HAP-1 (cell line): ENCODE measurements at regions not wholly inside any gene's neighbourhood (a gene's known extent, or its start where the extent isn't known, plus 50 kb on each side); places are given as distances from the start of the nearest gene placed in this dataset.
"Not testable (repeated sequence)": the region's sequence is repeated elsewhere in the genome, so short reads cannot be mapped to it uniquely, and the experiment has no call there.

Experiments
- DNase-seq, 2 experiments: peaks; one replicate each; pipeline ENCODE4 v3.0.0-alpha.2; 2016 to 2020; ENCODE audit warnings: low spot score in 2 of 2
- H3K27me3 ChIP-seq: fragments of 250-450 bp; sonication (Bioruptor Pico); 2 replicates; pipeline ENCODE4 v1.5.1; 2020; ENCODE audit warnings: low read depth, mild to moderate bottlenecking, moderate library complexity
- H3K36me3 ChIP-seq: fragments of 250-450 bp; sonication (Bioruptor Pico); replicated peaks from 2 replicates; pipeline ENCODE4 v1.5.1; 2020; ENCODE audit warnings: mild to moderate bottlenecking
- H3K4me1 ChIP-seq: fragments of 250-450 bp; sonication (Bioruptor Pico); 2 replicates; pipeline ENCODE4 v1.5.1; 2020; ENCODE audit warnings: mild to moderate bottlenecking
- H3K4me3 ChIP-seq: fragments of 250-450 bp; sonication (Bioruptor Pico); 2 replicates; pipeline ENCODE4 v1.5.1; 2020; ENCODE audit warnings: mild to moderate bottlenecking, moderate library complexity
- H3K9me3 ChIP-seq: fragments of 250-450 bp; sonication (Bioruptor Pico); 2 replicates; pipeline ENCODE4 v1.5.1; 2020; ENCODE audit warnings: mild to moderate bottlenecking, moderate library complexity
- in situ Hi-C: fragments of 300-500 bp; cut with MboI; formaldehyde crosslinking; loops from 3 replicates; pipeline ENCODE4 v1.14.3; 2020; ENCODE audit warnings: low sequenced_read_pairs, inconsistent platforms, mixed read lengths

DNA sequence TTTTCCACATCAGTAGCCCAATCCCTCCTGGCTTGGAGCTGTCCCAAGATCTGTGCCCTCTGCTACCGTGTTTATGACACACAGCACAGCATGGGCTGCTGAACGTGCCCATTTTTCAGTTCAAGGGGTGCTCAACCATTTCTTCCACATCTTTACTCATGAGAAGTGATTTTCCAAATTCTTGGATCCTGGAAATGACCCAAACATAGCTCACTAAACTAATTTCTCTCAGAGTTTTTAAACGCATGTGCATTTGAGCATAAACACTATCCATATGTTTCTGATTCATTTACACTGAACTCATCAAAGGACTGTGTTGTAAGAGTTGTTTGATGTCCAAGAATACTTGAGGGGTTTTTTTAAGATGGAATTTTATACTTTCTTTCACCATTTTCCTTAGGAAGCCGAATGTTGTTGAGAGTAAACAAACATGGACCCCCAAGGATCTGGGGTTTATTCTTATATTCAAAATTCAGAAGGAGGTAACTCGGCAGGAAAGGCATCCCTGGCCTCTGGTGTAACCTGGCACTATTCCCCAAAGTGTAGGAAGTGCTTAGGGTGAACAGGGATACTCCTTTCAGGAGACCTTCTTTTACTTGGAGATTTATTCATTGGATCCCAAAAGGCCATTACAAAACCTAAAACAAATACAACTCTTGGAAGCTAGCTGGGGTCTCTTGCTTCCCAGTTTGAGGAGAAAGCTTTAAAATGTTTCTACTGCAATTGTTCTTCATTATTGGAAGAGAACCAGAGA, 215.0 kb downstream of the BMP4 start:
- Histone ChIP-seq H3K36me3 (no peaks in the 10 kb centered on the region), H3K27me3 (peaks cover 11% of the 10 kb centered on the region), H3K4me1 (peaks cover 10% of the 10 kb centered on the region), H3K9me3 (no peaks in the 10 kb centered on the region), H3K4me3 (no peak overlapping the region)
- DNase-seq, result no peak
- in situ Hi-C loops, result no loop called here

DNA sequence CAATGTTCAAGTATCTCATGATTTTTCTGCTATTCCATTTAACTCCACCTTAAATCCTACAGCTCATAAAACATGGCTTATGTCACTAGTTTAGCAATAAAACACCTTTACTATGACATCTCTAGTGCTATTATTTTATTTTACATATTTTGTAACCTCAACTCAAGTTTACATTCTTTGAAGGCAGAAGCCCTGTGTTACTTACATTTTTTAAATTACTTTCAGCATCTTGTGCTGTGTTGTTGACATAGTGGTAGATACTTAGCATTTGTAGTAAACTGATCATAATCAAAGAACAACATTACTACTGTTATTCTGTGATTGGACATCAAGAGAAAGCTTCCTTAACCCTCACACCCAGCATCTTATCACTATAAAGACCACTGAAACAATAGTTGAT, 216.1 kb downstream of the BMP4 start:
- H3K9me3 ChIP-seq, result no peaks in the 10 kb centered on the region
- H3K4me1 ChIP-seq, result peaks cover 10% of the 10 kb centered on the region
- no peak overlapping the region for H3K4me3 ChIP-seq
- DNase-seq, result no peak
- no peaks in the 10 kb centered on the region for H3K36me3 ChIP-seq
- in situ Hi-C loops, result no loop called here
- H3K27me3 ChIP-seq, result peaks cover 9% of the 10 kb centered on the region

DNA sequence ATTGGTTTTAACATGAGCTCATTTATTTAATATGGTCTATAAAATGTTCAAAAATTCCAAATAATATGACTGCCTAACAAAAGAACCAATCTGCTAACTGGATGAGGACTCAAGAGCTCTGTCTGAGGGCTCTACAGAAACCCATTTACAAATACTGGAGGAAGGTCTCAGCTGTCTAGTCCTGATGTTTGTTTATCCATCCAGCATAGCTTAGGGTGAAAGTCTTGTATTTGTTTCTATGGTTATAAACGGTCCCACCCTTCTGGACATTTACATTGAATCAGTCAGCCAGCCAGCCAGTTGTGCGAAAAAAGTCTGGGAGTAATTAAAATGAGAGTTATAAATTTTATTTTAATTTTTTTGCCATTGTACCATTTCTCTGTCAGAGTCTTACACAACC, 220.7 kb downstream of the BMP4 start:
- H3K4me3 ChIP-seq, result no peak overlapping the region

DNA sequence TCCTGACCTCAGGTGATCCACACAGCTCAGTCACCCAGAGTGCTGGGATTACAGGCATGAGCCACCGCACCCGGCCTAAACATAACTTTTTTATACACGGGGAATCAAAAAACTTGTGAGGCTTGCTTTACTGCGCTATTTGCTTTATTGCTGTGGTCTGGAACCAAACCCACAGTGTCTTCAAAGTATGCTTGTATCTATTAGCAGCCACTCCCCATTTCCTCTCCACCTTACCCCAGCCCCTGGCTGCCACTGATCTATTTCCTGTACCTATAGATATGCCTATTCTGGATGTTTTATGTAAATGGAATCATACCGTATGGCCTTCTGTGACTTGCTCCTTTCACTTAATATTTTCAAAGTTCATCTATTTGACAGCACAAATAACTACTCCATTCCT, 233.4 kb downstream of the BMP4 start:
- in situ Hi-C loops, result no loop called here
- DNase-seq, result no peak
- no peaks in the 10 kb centered on the region; the same call in 1 of the 2 replicates for H3K9me3 ChIP-seq
- H3K4me1 ChIP-seq, result no peaks in the 10 kb centered on the region
- H3K27me3 ChIP-seq, result 0 out of 2 replicates have a peak, but pooled peaks cover 2% of the 10 kb centered on the region
- H3K36me3 ChIP-seq, result no peaks in the 10 kb centered on the region
- H3K4me3 ChIP-seq, result no peak overlapping the region

More for the DNA sequence above, 220.7 kb downstream of the BMP4 start:
- in situ Hi-C loops, result no loop called here
- no peaks in the 10 kb centered on the region for H3K9me3 ChIP-seq
- H3K4me1 ChIP-seq, result no peaks in the 10 kb centered on the region
- no peaks in the 10 kb centered on the region for H3K36me3 ChIP-seq
- H3K27me3 ChIP-seq, result no peaks in the 10 kb centered on the region; the same call in 1 of the 2 replicates
- DNase-seq, result no peak

DNA sequence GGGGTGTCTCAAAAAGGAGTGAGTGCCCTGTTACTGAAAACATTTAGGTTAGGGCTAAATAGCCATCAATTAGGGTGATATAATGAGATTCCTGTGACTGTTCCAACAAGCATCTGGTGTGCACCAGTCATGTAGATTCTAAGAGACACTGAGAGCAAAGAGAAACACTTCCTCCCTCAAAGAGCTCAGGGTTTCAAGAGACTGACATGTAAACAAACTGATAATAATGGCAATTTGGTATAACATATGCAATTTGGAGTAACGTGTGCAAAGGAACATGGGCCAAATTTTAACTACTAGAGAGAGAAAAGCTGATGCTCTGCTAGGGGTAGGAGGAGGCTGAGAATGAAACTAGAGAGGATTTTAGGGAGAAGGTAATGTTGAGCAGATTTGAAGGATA, 237.1 kb downstream of the BMP4 start:
- H3K4me3 ChIP-seq, result no peak overlapping the region
- no peaks in the 10 kb centered on the region for H3K4me1 ChIP-seq
- H3K36me3 ChIP-seq, result no peaks in the 10 kb centered on the region
- no peaks in the 10 kb centered on the region; the same call in 1 of the 2 replicates for H3K9me3 ChIP-seq
- DNase-seq, result no peak
- H3K27me3 ChIP-seq, result 0 out of 2 replicates have a peak, but pooled peaks cover 2% of the 10 kb centered on the region
- in situ Hi-C loops, result no loop called here

DNA sequence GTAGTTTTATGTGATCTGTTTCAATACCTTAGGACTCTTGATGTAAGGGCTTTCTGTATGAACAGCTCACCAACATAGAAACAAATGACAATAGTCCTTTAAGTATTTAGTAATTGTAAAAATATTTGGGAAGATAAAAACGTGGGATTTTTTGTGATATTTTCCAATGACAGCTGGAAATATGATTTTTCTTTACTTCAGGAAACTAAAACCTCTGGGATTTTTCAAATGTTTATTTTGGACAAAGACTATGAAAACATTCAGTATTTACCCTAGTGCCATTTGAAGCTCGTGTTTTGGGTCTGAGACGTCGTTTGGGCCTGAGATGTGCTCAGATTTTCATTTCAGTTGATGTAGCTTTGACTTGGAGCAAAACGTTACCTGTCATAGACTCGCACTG, 240.0 kb downstream of the BMP4 start:
- Histone ChIP-seq H3K4me1 (no peaks in the 10 kb centered on the region), H3K9me3 (no peaks in the 10 kb centered on the region; the same call in 1 of the 2 replicates), H3K4me3 (no peak overlapping the region), H3K27me3 (no peaks in the 10 kb centered on the region), H3K36me3 (no peaks in the 10 kb centered on the region)
- in situ Hi-C loops, result no loop called here
- no peak for DNase-seq

DNA sequence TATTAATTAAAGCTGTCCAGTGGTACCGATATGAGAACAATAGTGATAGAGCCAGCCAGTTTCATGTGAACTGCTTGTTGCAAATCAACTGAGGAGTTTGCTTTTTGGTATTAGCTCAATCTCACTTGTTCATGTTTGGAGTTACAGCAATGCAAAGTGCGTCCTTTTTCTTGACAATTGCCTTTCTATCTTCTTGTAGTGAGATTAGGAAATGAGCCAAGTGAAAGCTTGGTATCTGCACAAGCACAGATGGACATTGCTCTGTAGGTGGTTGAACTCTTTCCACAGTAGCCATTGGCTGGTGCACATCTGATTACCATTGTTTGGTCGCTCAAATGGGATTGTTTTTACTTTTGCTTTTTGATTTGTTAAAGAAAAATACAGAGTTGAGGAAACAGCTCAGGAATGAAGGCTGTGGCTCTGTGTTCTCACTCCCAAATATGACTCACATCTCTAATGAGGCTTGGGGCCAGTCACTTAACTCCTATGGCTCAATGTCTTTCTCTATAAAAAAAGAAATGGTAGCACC, 241.4 kb downstream of the BMP4 start:
- in situ Hi-C loops, result no loop called here
- no peaks in the 10 kb centered on the region for H3K9me3 ChIP-seq
- H3K4me1 ChIP-seq, result no peaks in the 10 kb centered on the region
- H3K27me3 ChIP-seq, result no peaks in the 10 kb centered on the region
- H3K36me3 ChIP-seq, result no peaks in the 10 kb centered on the region
- DNase-seq, result no peak
- H3K4me3 ChIP-seq, result no peak overlapping the region

DNA sequence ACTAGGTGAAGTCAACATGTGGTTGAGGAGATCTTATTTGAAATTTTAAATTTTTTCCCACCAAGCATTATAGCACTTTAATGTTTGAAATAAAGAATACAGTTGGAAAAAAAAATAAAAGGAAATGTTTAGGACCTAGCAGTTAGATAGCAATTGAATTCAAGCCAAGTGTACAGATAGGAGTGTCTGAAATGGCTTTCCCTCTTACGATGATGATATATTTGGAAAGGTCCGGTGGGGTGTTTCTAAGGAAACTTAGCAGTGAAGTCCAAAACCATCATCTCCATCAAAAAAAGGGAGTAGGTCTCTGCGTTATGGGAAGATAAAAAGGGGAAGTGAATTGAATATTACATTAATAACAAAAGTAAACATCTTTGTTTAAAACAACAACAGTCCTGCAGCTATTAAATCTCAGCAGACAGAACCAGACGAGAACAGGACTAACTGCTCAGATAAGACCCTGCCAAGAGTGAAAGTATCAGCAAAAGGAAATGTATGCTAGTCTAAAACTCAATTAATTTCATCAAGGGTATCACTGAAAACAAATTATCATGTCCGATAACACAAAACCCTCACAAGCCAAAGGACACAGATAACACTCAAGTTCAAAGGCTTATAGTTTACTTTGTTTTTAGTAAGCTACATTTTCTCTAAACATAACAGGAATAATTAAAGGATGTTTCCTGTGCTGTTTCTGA, 242.0 kb downstream of the BMP4 start:
- Histone ChIP-seq H3K27me3 (no peaks in the 10 kb centered on the region), H3K4me3 (no peak overlapping the region), H3K9me3 (no peaks in the 10 kb centered on the region), H3K4me1 (no peaks in the 10 kb centered on the region), H3K36me3 (no peaks in the 10 kb centered on the region)
- DNase-seq, result no peak
- in situ Hi-C loops, result no loop called here

DNA sequence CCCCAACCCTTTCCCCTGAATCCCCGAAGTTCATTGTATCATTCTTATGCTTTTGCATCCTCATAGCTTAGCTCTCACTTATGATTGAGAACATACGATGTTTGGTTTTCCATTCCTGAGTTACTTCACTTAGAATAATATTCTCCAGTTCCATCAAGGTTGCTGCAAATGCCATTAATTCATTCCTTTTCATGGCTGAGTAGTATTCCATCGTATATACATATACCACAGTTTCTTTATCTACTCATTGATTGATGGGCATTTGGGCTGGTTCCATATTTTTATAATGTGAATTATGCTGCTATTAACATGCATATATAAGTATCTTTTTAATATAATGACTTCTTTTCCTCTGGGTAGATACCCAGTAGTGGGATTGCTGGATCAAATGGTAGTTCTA, 243.7 kb downstream of the BMP4 start:
- DNase-seq, H3K27me3 ChIP-seq, H3K4me1 ChIP-seq, H3K4me3 ChIP-seq, in situ Hi-C loops, H3K9me3 ChIP-seq, H3K36me3 ChIP-seq: not testable (repeated sequence)

DNA sequence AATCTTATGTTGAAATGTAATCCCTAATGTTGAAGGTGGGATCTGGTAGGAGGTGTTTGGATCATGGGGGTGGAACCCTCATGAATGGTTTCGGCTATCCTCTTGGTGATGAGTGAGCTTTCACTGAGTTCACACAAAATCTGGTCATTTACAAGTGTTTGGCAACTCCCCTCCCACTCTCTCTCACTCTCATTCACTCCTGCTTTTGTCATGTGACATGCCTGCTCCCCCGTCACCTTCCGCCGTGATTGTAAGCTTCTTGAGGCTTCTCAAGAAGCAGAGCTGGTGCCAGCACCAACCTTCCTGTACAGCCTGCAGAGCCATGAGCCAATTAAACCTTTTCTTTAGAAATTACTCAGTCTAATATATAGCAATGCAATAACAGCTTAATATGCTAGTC, 245.4 kb downstream of the BMP4 start:
- DNase-seq, result no peak
- 0 out of 2 replicates have a peak, but pooled peaks cover under 1% of the 10 kb centered on the region for H3K27me3 ChIP-seq
- H3K4me3 ChIP-seq, result no peak overlapping the region
- no peaks in the 10 kb centered on the region for H3K9me3 ChIP-seq
- in situ Hi-C loops, result no loop called here
- no peaks in the 10 kb centered on the region for H3K36me3 ChIP-seq
- H3K4me1 ChIP-seq, result no peaks in the 10 kb centered on the region

DNA sequence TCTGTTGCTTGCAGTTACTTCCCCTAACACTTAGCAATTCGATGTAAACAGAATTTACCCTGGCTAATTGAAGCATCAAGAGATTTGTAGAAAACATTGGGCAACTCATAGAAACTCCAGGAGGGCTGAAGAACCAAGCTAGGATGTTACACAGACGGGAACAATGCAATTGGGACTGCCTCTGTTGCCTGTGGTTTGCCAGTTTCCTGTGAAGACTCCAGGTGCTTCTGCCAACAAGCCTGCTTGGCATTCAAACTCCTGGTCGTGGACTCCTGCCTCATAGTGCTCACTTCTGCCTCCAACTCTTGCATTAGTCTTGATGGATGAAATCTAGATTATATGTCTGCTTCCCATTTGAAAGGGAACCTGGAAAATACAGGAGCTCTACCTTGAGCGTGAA, 246.0 kb downstream of the BMP4 start:
- Histone ChIP-seq H3K27me3 (0 out of 2 replicates have a peak, but pooled peaks cover 3% of the 10 kb centered on the region), H3K36me3 (no peaks in the 10 kb centered on the region), H3K4me1 (no peaks in the 10 kb centered on the region), H3K4me3 (no peak overlapping the region), H3K9me3 (no peaks in the 10 kb centered on the region)
- DNase-seq, result no peak
- in situ Hi-C loops, result no loop called here

DNA sequence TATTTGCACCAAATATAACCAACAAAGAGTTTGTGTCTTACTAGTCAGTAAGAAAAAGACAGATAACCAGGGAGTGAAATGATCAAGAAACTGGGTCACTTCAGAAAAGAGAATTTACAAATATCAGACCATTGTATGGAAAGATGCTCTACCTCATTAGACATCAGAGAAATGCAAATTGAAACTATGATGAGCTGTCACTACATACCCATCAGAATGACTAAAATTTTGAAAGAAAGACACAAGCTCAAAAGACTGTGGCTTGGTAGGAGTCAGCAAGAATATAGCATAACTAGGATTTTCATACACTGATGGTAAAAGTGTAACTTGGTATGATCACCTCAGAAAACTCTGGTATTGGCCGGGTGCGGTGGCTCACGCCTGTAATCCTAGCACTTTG, 247.2 kb downstream of the BMP4 start:
- Histone ChIP-seq H3K4me1 (no peaks in the 10 kb centered on the region), H3K36me3 (no peaks in the 10 kb centered on the region), H3K4me3 (no peak overlapping the region), H3K9me3 (no peaks in the 10 kb centered on the region), H3K27me3 (0 out of 2 replicates have a peak, but pooled peaks cover 3% of the 10 kb centered on the region)
- DNase-seq, result no peak
- in situ Hi-C loops, result no loop called here

DNA sequence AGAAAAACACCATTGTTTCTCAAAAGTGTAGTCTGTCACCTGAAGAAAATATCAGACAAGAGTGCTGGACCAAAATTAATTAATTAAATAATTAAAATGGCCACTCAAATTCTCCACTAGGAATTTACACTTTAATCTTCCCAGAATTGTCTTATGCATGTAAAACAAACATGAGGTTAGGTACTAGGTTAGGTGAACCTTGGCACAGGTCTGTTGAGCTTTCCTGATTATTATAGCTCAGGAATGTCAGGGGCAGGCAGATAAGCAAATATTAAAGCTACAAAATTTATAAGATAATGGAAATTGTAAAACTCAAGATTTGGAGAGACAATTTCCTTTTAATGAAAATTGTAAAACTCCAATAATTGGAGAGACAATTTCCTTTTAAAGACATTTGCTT, 253.2 kb downstream of the BMP4 start:
- no peak overlapping the region for H3K4me3 ChIP-seq
- in situ Hi-C loops, result no loop called here
- H3K27me3 ChIP-seq, result 0 out of 2 replicates have a peak, but pooled peaks cover 3% of the 10 kb centered on the region
- DNase-seq, result no peak
- no peaks in the 10 kb centered on the region for H3K36me3 ChIP-seq
- H3K4me1 ChIP-seq, result no peaks in the 10 kb centered on the region
- no peaks in the 10 kb centered on the region for H3K9me3 ChIP-seq
